ENCODE measurements at regions not wholly inside any gene's neighbourhood (a gene's known extent, or its start where the extent isn't known, plus 50 kb on each side); places are given as distances from the start of the nearest gene placed in this dataset.

DNA sequence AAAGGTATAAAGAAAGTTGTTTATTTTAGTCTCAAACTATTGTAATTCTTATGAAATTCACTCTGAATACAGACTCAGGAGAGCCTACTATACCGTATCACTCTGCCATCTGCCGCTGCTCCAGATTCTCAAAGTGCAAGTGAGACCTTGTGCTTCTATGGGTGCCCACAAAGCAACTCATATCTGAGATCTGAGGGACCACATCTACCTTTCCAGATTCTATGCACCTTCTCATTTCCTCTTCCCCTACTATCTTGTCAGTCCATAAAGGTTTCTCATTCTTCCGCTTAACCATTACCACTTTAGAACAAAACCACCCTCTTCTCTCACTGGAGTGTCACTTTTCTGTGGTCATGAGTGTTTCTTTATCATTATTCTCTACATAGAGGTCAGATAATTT, 1236.9 kb downstream of the DIAPH3 start:
- ATAC-seq (no peak), DNase-seq (no peak)
- Histone ChIP-seq H3K27me3 (no peaks in the 10 kb centered on the region), H3K4me1 (no peaks in the 10 kb centered on the region), H3K36me3 (replicated peaks in 1 of 2; ENCODE audit: insufficient read depth in 1 of 2, low read depth in 2 of 2) (no peaks in the 10 kb centered on the region), H3K27ac (no peak overlapping the region), H3K9me3 (no peaks in the 10 kb centered on the region), H3K4me3 (no peak overlapping the region)
- WGBS, 2 donors, result 95 to 98% methylated on average over 3 of the region's 3 CpGs
- intact Hi-C loops (cut with DNase I), result no loop called here
- TF ChIP-seq POLR2A (IDR thresholded peaks at IDR 0.05) (no peak), CTCF (IDR thresholded peaks at IDR 0.05) (no peak)

DNA sequence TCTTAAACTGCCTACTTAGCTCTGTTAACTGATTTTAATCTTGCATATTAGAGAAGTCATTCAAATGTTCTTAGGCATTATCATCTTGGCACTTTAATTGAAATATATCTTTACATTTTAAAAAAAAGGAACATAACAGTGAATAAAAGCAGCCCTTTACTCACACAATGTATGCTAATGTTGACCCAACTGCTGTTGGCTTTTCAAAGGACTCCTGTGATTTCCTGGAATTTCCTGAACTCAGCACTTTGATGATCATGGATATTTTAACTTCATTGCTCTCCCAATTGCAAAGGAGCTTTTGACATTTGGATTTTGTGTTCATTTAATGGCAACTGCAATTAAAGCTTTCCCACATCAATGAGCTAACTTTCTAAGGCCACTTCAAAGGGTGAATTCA, 1230.3 kb downstream of the DIAPH3 start:
- no peak for DNase-seq
- Histone ChIP-seq H3K4me3 (no peak overlapping the region), H3K9me3 (no peaks in the 10 kb centered on the region), H3K36me3 (replicated peaks in 1 of 2; ENCODE audit: insufficient read depth in 1 of 2, low read depth in 2 of 2) (no peaks in the 10 kb centered on the region), H3K27me3 (no peaks in the 10 kb centered on the region), H3K4me1 (no peaks in the 10 kb centered on the region), H3K27ac (no peak overlapping the region)
- no peak for ATAC-seq
- intact Hi-C loops (cut with DNase I), result no loop called here
- TF ChIP-seq CTCF (IDR thresholded peaks at IDR 0.05) (no peak), POLR2A (IDR thresholded peaks at IDR 0.05) (no peak)

GRCh38 chr13:58935689-58936088, 1228.0 kb downstream of the DIAPH3 start:
- no peak overlapping the region for H3K27ac ChIP-seq
- ATAC-seq (no peak), DNase-seq (no peak)
- H3K36me3 ChIP-seq (replicated peaks in 1 of 2; ENCODE audit: insufficient read depth in 1 of 2, low read depth in 2 of 2), result no peaks in the 10 kb centered on the region
- no peaks in the 10 kb centered on the region for H3K27me3 ChIP-seq
- H3K4me1 ChIP-seq, result no peaks in the 10 kb centered on the region
- intact Hi-C loops (cut with DNase I), result no loop called here
- H3K4me3 ChIP-seq, result no peak overlapping the region
- TF ChIP-seq POLR2A (IDR thresholded peaks at IDR 0.05) (no peak), CTCF (IDR thresholded peaks at IDR 0.05) (no peak)
- WGBS, 2 donors, result 81 to 89% methylated on average over 5 of the region's 5 CpGs
- no peaks in the 10 kb centered on the region for H3K9me3 ChIP-seq

DNA sequence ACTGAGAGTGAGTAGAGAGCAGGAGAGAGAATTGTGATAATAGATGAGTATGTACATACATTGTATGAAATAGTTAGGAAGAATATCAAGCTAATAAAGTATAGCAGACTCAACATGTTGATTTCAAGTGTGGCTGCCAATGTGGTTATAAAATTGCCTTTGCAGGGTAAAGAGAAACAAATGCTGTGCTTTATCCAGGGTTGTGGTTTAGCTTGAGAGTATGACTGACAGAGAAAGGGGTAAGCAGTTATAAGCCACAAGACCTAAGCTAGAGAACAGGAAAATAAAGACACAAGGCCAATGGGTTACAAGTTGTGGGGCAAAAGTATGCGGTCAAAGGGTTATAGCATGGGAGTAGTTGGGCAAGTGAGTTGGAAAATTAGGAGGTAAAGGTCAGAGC, 1217.5 kb downstream of the DIAPH3 start:
- 96 to 97% methylated on average over 1 of the region's 1 CpG for WGBS, 2 donors
- no peaks in the 10 kb centered on the region for H3K4me1 ChIP-seq
- H3K27ac ChIP-seq, result no peak overlapping the region
- H3K36me3 ChIP-seq (replicated peaks in 1 of 2; ENCODE audit: insufficient read depth in 1 of 2, low read depth in 2 of 2), result no peaks in the 10 kb centered on the region
- intact Hi-C loops (cut with DNase I), result no loop called here
- H3K4me3 ChIP-seq, result no peak overlapping the region
- no peak for TF ChIP-seq CTCF (IDR thresholded peaks at IDR 0.05)
- no peak for TF ChIP-seq POLR2A (IDR thresholded peaks at IDR 0.05)
- no peak for DNase-seq
- no peaks in the 10 kb centered on the region for H3K27me3 ChIP-seq
- no peak for ATAC-seq
- peaks cover 0 to 12% (median 0%) of the 10 kb centered on the region in 3 donors for H3K9me3 ChIP-seq

DNA sequence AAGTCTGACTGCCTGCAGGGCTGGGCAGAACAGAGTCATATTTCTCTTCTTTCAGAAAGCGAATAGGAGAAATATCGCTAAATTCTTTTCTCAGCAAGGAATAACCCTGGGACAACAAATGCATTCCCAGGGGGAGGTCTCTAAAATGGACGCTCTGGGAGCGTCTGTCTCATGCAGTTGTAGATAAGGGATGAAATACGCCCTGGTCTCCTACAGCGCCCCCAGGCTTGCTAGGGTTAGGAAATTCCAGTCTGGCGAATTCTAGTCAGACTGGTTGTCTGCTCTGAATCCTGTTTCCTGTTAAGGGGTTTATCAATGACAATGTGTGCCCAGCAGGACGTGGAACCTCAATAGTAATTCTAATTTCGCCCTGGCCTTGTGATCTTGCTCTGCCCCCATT, 1214.1 kb downstream of the DIAPH3 start:
- H3K27ac ChIP-seq, result no peak overlapping the region
- no peak for TF ChIP-seq POLR2A (IDR thresholded peaks at IDR 0.05)
- TF ChIP-seq CTCF (IDR thresholded peaks at IDR 0.05), result no peak
- 81 to 86% methylated on average over 9 of the region's 9 CpGs for WGBS, 2 donors
- peaks cover 0 to 12% (median 0%) of the 10 kb centered on the region in 3 donors for H3K9me3 ChIP-seq
- H3K4me3 ChIP-seq, result no peak overlapping the region
- H3K4me1 ChIP-seq, result no peaks in the 10 kb centered on the region
- no peaks in the 10 kb centered on the region for H3K27me3 ChIP-seq
- H3K36me3 ChIP-seq (replicated peaks in 1 of 2; ENCODE audit: insufficient read depth in 1 of 2, low read depth in 2 of 2), result no peaks in the 10 kb centered on the region
- intact Hi-C loops (cut with DNase I), result no loop called here
- ATAC-seq (no peak), DNase-seq (no peak)
